ENCODE measurements at regions not wholly inside any gene's neighbourhood (a gene's known extent, or its start where the extent isn't known, plus 50 kb on each side); places are given as distances from the start of the nearest gene placed in this dataset.

GRCh38 chr15:89421219-89421618, 75.2 kb downstream of the RHCG start:
- no peak for DNase-seq

- peak; percentile 30 for DNase-seq
Measured at GRCh38 chr15:89419370-89419984, 76.9 kb downstream of the RHCG start.

DNA sequence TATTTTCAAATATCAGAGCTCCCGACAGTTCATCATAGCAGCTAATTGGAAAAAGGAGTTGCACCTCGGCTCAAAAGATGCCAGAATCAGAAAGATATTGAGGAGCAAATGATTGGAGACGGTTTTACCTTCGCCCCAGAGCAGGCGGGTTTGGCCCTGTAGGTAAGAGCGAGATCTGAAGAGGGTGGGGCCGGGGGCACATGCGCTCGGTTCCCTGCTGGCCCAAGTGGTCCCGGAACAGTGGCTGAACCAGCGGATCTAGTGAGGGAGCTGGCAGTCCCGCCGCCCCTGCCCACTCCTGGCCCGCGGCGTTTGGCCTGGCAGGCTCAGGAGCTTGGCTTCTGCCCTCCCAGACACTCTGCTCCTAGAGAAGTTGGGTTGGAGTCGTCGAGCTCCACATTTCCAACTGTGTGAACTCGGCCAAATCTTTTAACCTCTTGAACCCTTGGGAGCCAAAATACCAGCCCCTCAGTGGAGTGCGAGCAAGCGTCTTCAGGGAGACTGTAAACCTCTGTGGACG, 79.1 kb downstream of the RHCG start:
- no peak for DNase-seq

DNA sequence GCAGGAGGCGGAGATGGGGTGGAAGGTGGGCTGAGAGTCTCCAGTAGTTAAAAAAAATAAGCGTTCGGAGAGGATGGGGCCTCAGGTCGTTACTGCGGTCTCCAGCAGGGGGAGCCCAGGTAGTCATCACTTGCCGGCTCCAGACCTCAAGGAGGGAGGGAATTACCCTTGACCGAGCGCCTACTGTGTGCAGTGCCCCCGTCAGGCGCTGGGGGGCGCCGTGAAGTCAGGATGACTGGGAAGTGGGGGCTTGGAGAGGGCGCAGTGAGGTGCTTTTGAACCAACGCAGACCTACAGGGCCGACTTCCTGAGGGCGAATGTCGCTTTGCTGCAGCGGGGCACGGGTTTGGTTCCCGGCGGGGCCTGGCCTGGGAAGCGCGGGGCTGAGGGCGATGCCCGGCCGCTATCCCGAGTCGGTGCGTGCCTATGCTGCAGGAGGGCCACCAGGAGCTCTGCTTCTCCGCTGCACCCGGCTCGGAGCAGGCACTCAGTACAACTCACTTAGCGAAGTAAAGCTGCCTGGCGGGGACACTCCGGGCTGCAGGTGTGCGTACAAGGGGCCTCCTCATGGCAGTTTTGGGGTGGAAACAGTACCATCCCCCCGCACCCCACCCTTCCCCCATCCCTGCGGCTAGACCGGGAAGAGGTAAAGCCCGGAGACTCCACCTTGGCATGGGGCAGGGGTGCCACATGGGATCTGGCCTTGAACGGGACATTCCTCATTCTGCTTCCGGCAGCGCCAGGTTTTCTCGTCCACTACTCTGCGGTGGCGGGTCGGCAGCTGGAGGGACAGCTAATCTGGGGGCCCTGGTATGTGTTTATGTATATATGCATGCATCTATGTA, 79.8 kb downstream of the RHCG start:
- DNase-seq: peak; percentile 42

DNA sequence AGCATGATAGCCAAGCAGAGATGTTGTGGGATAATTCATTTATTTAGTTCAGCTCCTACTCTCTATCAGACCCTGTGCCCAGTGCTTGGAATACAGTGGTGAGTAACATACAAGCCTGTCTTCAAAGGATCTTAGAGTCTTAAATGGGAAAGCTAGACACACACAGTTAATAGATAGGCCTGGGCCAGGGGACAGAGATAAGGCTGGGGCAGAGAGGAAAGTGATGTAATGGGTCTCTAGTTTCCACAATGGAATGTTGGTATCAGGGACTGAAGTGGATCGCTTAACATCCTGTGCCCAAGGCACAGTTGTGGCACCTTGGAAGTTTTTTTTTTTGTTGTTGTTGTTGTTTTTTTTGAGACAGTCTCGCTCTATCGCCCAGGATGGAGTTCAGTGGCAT, 79.9 kb upstream of the POLG start:
- DNase-seq: no peak

- DNase-seq: no peak
Measured at GRCh38 chr15:89413877-89414276, 79.3 kb upstream of the POLG start.

- no peak for DNase-seq
Measured at GRCh38 chr15:89412905-89413411, 78.3 kb upstream of the POLG start.

DNA sequence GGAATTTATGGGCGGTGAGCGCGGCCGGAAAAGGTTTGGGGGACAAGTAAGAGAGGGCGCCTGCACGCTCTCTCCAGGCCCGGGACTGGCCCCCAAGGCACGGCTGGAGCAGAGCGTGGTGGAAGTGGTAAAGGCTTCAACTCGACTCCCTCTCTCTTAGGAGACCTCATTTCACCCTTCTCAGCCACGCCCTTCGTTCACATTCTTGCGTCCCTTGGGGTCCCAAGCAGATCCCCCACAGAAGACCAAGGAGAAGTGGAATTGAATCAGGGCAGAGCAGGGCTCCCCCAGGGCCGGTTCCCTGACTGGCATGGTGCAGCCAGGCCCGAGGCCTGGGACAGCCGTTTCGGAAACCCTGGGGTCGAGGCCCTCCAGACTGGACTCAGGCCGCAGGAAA, 75.4 kb upstream of the POLG start:
- DNase-seq: no peak

GRCh38 chr15:89409184-89410038, 74.8 kb upstream of the POLG start:
- no peak for DNase-seq

DNA sequence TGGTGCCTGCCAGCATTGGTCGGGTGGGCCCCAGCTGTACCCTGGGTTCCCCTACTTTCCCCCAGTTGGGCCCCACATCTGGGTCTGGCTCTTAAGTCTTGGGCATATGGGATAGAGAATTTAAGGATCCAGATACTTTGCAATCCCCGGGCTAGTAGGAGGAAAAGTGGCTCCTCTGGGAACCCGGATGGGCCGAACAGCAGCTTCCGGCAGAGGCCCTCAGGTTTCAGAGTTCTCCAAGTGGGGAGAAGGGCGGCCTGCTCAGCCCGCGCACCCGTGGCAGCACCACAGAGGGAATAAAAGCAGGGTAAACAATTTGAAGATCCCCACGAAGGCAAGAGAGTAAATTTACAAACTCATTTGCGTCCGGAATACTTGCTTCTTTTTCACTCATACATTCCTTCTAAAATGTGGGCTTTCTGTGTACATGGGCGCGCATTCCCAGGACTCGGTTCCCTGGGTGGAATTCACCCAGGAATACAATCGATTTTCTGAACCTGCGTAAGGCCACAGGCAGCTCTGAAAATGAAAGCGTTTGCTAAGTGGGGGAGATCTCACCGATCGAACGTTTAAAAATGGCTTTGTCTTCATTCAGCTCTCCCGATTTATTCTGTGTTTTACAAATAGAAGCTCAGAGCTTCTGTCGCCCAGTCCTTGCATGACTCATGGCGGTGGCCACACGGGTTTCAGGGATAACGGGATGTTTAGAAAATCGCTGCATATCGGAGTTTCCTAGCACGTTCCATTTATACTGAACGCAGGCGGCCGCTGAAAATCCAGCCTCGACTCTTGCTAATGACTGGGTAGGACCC, 74.0 kb upstream of the POLG start:
- no peak for DNase-seq

GRCh38 chr15:89406940-89407607, 72.5 kb upstream of the POLG start:
- DNase-seq: no peak

- DNase-seq: no peak
Measured at GRCh38 chr15:89406218-89406939, 71.8 kb upstream of the POLG start.

DNA sequence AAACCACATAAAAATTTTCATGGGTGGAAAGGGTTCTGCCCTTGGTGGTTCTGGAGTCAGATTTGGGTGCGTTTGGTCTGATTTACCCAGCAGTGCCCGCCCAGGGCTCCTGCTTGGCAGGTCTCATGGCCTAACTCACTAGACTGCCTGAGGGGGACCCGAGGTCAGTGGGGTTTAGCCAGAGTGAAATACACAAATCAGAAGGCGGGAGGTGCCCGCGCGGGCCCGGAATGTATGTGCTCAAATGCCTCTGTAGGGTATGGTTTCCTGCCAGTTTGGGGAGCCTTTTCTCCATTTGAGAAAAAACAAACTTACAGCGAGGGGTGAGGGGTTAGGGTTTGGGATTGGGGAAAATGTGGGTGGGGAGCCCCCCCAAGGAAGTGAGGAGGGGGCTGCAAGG, 70.9 kb upstream of the POLG start:
- no peak for DNase-seq

DNA sequence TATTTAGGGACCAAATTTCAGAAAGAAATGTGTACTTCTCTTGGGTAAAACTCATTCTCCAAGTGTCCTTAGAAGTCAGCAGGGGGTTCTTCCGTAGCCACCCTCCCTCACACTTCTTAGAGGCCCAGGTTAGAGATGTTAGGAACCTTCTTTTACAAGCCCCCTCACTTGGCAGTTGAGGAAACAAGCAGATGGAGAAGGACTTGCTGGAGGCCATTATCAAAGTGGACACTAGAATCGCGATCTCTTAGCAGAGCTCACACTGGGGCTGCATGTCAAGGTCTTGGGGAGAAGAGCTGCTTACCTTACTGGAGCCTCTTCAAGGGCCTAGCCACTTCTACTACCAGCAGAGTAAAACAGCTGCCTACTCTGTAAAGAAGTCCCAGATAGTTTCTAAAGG, 69.4 kb upstream of the POLG start:
- DNase-seq: no peak

GRCh38 chr15:89402518-89402805, 67.8 kb upstream of the POLG start:
- no peak for DNase-seq

DNA sequence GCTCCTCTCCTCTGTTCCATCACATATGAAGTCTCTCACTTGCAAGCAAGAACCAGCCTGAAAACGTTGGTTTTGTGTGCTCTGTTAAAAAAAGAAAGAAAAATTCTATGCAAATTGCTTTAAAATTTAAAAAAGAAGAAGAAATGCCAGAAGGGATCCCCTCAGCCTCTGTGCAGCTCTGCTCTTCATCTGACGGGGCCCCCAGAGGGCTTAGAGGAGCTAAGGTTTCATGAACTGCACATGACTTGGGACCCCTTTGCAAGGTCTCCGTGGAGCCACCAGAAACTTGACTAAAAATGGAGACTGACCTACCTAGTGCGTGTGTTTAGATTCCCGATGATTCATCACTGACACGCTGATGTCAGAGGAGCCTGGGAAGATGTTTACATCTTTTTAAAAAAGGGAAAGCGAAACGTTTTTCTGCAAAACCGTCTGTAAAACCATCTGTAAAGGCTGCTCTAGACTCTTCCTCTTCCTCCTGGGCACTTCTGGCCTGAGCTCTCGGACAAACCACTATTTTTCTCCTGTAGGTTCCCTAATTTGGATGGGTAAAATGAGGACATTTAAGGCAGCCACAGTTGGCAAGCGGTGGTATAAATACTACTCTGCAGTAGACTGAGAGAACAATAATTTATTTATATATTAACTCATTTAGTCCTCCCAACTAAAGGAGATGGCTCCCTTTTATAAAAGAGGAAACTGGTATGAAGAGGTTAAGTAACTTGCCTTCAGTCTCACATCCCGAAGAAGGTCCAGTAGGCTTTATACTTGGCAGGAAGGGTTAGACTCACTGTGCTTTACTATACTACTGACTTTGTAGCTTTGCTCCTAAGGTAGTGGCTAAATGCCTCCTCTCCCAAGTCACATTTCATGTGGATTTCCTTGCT, 67.2 kb upstream of the POLG start:
- DNase-seq: no peak

DNA sequence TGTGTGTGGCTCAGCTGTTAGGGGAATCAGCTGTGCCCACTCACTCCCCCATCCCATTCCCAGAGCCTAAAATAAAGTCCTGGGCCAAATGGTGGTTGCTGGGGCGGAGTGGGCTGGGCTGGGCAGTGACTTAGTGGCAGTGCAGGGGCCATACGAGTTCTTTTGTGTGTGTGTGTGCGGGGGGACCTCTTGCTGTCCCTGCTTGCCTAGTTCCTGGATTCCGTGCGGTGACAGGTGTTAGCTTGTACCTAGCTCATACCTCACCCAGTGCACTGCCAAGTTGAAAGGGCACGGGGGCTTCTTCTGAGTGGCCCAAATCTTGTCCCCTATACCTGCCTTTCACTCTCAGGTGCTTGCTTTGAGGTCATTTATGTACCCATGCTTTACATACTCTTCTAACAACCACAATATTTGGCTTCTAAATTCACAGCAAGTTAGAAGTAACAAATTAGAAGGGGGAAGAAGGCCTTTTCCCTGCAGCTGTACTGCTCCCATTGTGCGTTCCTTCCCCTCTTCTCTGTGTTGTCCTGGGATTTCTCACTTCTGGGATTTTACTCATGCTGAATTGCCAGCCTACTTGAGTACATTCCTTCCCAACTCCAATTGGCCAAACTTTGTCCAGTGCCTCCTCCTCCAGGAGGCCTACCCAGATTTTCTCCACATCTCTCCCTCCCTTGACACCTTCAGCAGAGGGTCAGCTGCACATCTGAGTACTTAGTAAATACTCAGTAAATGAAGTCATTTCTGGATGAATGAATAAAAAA, 66.3 kb upstream of the POLG start:
- DNase-seq: no peak

- DNase-seq: no peak
Measured at GRCh38 chr15:89400116-89400781, 65.6 kb upstream of the POLG start.

Data from midbrain (tissue), 1 donor.